ENCODE measurements at regions not wholly inside any gene's neighbourhood (a gene's known extent, or its start where the extent isn't known, plus 50 kb on each side); places are given as distances from the start of the nearest gene placed in this dataset.

DNA sequence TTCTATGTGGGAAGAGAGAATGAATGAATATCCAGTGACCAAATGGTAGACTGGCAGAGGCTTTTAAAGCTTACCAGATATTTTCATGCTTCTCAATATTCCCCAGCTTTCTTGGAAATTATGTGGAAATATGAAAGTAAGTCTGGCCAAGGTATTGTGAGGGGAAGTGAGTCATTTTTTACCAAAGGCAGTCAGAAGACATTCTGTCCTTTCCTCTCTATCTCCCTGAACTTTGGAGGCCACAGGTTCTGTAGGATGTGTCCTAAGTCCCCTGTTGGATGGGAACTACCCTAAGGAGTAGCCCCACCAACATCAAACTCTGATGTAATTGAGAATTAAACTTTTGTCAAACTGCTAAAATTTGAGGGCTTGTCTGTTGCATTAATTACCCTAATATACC lies 593.8 kb upstream of the NRSN1 start:
- Histone ChIP-seq H3K79me2 (ENCODE audit: insufficient read depth, low read length) (no peaks in the 10 kb centered on the region), H2BK120ac (ENCODE audit: low read depth, low read length, poor library complexity, severe bottlenecking) (no peak overlapping the region), H4K8ac (replicated peaks; ENCODE audit: insufficient read length, low read depth, low read length) (no peak overlapping the region), H3K27ac (ENCODE audit: insufficient read length, low read depth, low read length) (no peak overlapping the region), H3K23me2 (ENCODE audit: insufficient read length, low read depth, low read length, poor library complexity, severe bottlenecking) (no peaks in the 10 kb centered on the region), H3K9ac (ENCODE audit: extremely low read depth, insufficient read length, low read length) (no peak overlapping the region), H2AFZ (ENCODE audit: low read length) (no peak overlapping the region), H4K20me1 (ENCODE audit: control insufficient read depth, insufficient read depth, insufficient read length) (no peaks in the 10 kb centered on the region), H3K14ac (ENCODE audit: insufficient read depth, low read length) (no peak overlapping the region), H3K79me1 (ENCODE audit: insufficient read depth, low read depth, low read length, poor library complexity, severe bottlenecking) (no peaks in the 10 kb centered on the region), H2BK5ac (ENCODE audit: insufficient read length, low read length) (no peak overlapping the region), H4K91ac (ENCODE audit: insufficient read length, low read depth, low read length) (no peak overlapping the region), H2BK20ac (ENCODE audit: low read depth, low read length, poor library complexity, severe bottlenecking) (no peak overlapping the region), H3K4ac (ENCODE audit: low read depth, low read length) (no peak overlapping the region), H3T11ph (ENCODE audit: low read length) (no peak overlapping the region), H3K18ac (ENCODE audit: insufficient read length, low read depth, low read length) (no peak overlapping the region), H3K9me3 (ENCODE audit: control insufficient read depth, low read depth, low read length) (no peaks in the 10 kb centered on the region), H2AK5ac (ENCODE audit: insufficient read length, low read length) (no peak overlapping the region), H4K5ac (ENCODE audit: insufficient read length, low read depth, low read length) (no peak overlapping the region), H3K23ac (ENCODE audit: insufficient read length, low read depth, low read length) (no peak overlapping the region), H3K27me3 (ENCODE audit: insufficient read depth, low read length) (no peaks in the 10 kb centered on the region), H3K4me2 (ENCODE audit: insufficient read depth, insufficient read length, low read length) (no peak overlapping the region), H3K4me1 (ENCODE audit: insufficient read depth, low read length) (no peaks in the 10 kb centered on the region), H2BK15ac (ENCODE audit: low read depth, low read length) (no peak overlapping the region), H2BK12ac (ENCODE audit: insufficient read length, low read depth, low read length) (no peak overlapping the region), H3K56ac (ENCODE audit: insufficient read length, low read depth, low read length) (no peak overlapping the region)
- Mint-ChIP-seq H3K9me3 (no peaks in the 10 kb centered on the region; a peak in 1 of 5 replicates), H3K36me3 (ENCODE audit: insufficient read depth in 1 of 3, low read depth in 3 of 3) (peaks cover 0 to under 1% (median 0%) of the 10 kb centered on the region in 3 experiments; a peak in 1 of 7 replicates), H3K27ac (no peak overlapping the region; a peak in 1 of 7 replicates), H3K4me1 (peaks cover 4% of the 10 kb centered on the region in 2 experiments; a peak in 3 of 4 replicates), H3K27me3 (ENCODE audit: low read depth) (no peaks in the 10 kb centered on the region), H3K4me3 (no peak overlapping the region)
- TF ChIP-seq, protein P1, sequence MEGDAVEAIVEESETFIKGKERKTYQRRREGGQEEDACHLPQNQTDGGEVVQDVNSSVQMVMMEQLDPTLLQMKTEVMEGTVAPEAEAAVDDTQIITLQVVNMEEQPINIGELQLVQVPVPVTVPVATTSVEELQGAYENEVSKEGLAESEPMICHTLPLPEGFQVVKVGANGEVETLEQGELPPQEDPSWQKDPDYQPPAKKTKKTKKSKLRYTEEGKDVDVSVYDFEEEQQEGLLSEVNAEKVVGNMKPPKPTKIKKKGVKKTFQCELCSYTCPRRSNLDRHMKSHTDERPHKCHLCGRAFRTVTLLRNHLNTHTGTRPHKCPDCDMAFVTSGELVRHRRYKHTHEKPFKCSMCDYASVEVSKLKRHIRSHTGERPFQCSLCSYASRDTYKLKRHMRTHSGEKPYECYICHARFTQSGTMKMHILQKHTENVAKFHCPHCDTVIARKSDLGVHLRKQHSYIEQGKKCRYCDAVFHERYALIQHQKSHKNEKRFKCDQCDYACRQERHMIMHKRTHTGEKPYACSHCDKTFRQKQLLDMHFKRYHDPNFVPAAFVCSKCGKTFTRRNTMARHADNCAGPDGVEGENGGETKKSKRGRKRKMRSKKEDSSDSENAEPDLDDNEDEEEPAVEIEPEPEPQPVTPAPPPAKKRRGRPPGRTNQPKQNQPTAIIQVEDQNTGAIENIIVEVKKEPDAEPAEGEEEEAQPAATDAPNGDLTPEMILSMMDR (conservative IDR thresholded peaks at IDR 0.05): no peak
- DNase-seq: no peak
